ENCODE measurements at regions not wholly inside any gene's neighbourhood (a gene's known extent, or its start where the extent isn't known, plus 50 kb on each side); places are given as distances from the start of the nearest gene placed in this dataset.

DNA sequence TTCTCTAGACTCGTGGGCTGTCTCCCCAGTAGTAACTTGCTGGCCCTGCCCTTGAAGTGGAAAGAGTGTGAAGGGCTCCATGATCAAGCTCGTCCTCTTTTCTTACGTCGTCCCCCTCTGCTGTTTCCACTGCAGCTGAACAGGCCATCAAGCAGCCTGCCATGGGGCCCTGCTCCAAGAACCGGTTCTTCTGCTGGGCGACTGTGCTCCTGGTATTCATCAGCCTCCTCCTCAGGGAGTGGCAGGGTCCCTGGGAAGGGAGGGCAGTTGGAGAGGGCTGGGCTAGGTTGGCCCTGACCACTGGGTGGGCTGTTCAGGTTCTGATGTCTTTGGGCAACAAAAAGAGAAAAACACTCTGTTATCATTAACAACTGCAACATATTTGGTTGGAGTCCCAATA is 151.5 kb downstream of the FCRL5 start:
- TF ChIP-seq CTCF (IDR thresholded peaks at IDR 0.05 in 8 of 11, conservative IDR thresholded peaks at IDR 0.05 in 3 of 11), result no peak
- TF ChIP-seq POLR2AphosphoS5 (IDR thresholded peaks at IDR 0.05), result no peak

All from spleen (tissue), 7 donors.